ENCODE measurements at regions not wholly inside any gene's neighbourhood (a gene's known extent, or its start where the extent isn't known, plus 50 kb on each side); places are given as distances from the start of the nearest gene placed in this dataset.
"Not testable (repeated sequence)": the region's sequence is repeated elsewhere in the genome, so short reads cannot be mapped to it uniquely, and the experiment has no call there.

- DNase-seq (ENCODE audit: low read depth): no peak
- TF ChIP-seq, protein P1, sequence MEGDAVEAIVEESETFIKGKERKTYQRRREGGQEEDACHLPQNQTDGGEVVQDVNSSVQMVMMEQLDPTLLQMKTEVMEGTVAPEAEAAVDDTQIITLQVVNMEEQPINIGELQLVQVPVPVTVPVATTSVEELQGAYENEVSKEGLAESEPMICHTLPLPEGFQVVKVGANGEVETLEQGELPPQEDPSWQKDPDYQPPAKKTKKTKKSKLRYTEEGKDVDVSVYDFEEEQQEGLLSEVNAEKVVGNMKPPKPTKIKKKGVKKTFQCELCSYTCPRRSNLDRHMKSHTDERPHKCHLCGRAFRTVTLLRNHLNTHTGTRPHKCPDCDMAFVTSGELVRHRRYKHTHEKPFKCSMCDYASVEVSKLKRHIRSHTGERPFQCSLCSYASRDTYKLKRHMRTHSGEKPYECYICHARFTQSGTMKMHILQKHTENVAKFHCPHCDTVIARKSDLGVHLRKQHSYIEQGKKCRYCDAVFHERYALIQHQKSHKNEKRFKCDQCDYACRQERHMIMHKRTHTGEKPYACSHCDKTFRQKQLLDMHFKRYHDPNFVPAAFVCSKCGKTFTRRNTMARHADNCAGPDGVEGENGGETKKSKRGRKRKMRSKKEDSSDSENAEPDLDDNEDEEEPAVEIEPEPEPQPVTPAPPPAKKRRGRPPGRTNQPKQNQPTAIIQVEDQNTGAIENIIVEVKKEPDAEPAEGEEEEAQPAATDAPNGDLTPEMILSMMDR (IDR thresholded peaks at IDR 0.05; ENCODE audit: insufficient read depth, low read depth, low read length, missing control alignments): no peak
- H3K4me3 ChIP-seq (ENCODE audit: low read depth, low read length): no peak overlapping the region
Measured at GRCh38 chr7:68218461-68218860, 1221.8 kb downstream of the TYW1 start.

DNA sequence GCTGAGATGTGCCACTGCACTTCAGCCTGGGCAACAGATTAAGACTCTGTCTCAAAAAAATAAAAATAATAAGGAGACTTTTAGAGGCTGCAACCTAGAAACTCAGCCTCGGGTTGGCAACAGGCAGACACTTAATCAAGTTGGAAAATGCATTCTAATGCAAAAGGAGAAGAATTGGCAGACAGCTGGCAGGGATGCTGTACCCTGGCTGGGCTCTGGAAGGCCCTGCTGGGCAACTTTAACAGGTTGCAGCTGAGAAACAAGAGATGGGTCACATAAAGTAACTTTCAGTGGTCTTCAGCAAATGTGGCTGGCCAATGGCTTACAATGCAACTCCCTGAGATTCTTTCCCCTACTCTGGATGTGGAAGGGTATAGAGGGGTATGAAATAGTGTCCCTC lies 1225.7 kb downstream of the TYW1 start:
- no peak for DNase-seq (ENCODE audit: low read depth)
- H3K4me3 ChIP-seq (ENCODE audit: low read depth, low read length): no peak overlapping the region
- TF ChIP-seq, protein P1 (IDR thresholded peaks at IDR 0.05; ENCODE audit: insufficient read depth, low read depth, low read length, missing control alignments): no peak

DNA sequence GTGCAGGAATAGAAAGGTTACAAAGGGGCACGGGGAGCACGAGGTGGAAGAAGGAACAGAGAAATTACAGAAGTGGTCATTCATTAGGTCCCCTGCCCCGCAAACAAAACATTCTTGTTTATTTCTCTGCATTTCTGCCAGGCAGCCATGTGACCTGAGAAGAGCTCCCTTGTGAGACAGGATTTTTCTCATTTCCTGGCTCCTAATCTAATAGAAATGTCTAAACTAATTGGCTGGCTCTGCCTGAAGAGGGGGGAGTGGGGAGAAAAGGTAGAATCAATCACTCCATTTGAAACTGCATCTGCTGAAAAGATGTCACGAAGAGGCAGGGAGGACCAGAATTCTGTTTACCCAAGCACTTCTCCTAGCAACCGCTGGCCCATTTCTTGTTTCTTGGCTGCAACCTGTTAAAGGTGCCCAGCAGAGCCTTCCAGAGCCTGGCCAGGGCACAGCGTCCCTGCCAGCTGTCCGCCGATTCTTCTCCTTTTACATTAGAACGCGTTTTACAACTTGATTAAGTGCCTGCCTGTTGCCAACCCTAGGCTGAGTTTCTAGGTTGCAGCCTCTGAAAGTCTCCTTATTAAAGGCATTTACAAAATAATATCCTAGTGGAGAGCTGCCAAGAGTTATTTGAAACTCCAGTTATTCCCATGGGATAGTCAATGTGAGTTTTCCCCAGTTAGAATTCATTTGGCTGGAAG lies 1227.6 kb downstream of the TYW1 start:
- DNase-seq (ENCODE audit: low read depth): no peak
- H3K4me3 ChIP-seq (ENCODE audit: low read depth, low read length): no peak overlapping the region
- TF ChIP-seq, protein P1 (IDR thresholded peaks at IDR 0.05; ENCODE audit: insufficient read depth, low read depth, low read length, missing control alignments): no peak

DNA sequence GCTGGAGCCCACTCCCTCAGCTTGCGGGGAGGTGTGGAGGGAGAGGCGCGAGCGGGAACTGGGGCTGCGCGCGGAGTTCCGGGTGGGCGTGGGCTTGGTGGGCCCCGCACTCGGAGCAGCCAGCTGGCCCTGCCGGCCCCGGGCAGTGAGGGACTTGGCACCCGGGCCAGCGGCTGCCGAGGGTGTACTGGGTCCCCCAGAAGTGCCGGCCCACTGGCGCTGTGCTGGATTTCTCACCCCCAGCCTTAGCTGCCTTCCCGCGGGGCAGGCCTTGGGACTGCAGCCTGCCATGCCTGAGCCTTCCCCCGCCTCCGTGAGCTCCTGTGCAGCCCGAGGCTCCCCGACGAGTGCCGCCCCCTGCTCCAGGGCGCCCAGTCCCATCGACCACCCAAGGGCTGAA lies 1234.4 kb downstream of the TYW1 start:
- DNase-seq (ENCODE audit: low read depth): not testable (repeated sequence)

GRCh38 chr7:68235937-68236336 lies 1239.3 kb downstream of the TYW1 start:
- no peak overlapping the region for H3K4me3 ChIP-seq (ENCODE audit: low read depth, low read length)
- no peak for DNase-seq (ENCODE audit: low read depth)

More for the DNA sequence above, 1234.4 kb downstream of the TYW1 start:
- not testable (repeated sequence) for H3K4me3 ChIP-seq (ENCODE audit: low read depth, low read length)

GRCh38 chr7:68238204-68238805 lies 1241.7 kb downstream of the TYW1 start:
- TF ChIP-seq, protein P1 (IDR thresholded peaks at IDR 0.05; ENCODE audit: insufficient read depth, low read depth, low read length, missing control alignments): no peak
- DNase-seq (ENCODE audit: low read depth): no peak

More at GRCh38 chr7:68235937-68236336, 1239.3 kb downstream of the TYW1 start:
- TF ChIP-seq, protein P1 (IDR thresholded peaks at IDR 0.05; ENCODE audit: insufficient read depth, low read depth, low read length, missing control alignments): no peak

DNA sequence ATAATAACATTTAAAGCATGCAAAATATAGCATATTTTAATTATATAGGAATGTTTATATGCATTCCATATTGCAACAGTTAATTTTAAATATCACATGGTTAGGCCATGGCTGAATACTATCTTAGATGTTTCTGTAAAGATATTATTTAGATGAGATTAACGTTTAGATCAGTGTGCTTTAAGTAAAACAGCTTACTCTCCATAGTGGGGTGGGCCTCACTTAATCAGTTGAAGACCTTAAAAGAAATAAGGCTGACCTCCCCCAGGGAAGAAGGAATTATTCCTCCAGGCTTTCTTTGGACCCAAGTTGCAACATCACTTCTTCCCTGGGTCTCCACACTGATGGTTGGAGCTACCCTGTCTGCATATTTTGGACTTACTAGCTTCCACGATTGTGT lies 1246.5 kb downstream of the TYW1 start:
- no peak for DNase-seq (ENCODE audit: low read depth)
- no peak overlapping the region for H3K4me3 ChIP-seq (ENCODE audit: low read depth, low read length)
- TF ChIP-seq, protein P1 (IDR thresholded peaks at IDR 0.05; ENCODE audit: insufficient read depth, low read depth, low read length, missing control alignments): no peak

More at GRCh38 chr7:68238204-68238805, 1241.7 kb downstream of the TYW1 start:
- no peak overlapping the region for H3K4me3 ChIP-seq (ENCODE audit: low read depth, low read length)

All from GM12865 (cell line).